KMS-11 (cell line): ENCODE measurements at regions not wholly inside any gene's neighbourhood (a gene's known extent, or its start where the extent isn't known, plus 50 kb on each side); places are given as distances from the start of the nearest gene placed in this dataset.

Experiments used
- H2AFZ ChIP-seq: fragments of 200-600 bp; sonication (generic); 2 replicates; pipeline ENCODE4 v1.6.1; 2016; ENCODE audit warnings: antibody characterized with exemption, mixed run types, low read depth
- H3K27ac ChIP-seq: fragments of 200-600 bp; sonication (generic); 2 replicates; pipeline ENCODE4 v1.6.1; 2016; ENCODE audit warnings: mild to moderate bottlenecking, mixed run types
- H3K27me3 ChIP-seq: fragments of 200-600 bp; sonication (generic); 2 replicates; pipeline ENCODE4 v1.6.1; 2017; ENCODE audit warnings: mild to moderate bottlenecking, low read depth, mixed run types, moderate library complexity; ENCODE audit not compliant: insufficient read depth
- H3K36me3 ChIP-seq: fragments of 200-600 bp; sonication (generic); 2 replicates; pipeline ENCODE4 v1.6.1; 2017; ENCODE audit warnings: mild to moderate bottlenecking, mixed run types; ENCODE audit not compliant: insufficient read depth
- H3K4me1 ChIP-seq: fragments of 200-600 bp; sonication (generic); 2 replicates; pipeline ENCODE4 v1.6.1; 2016; ENCODE audit warnings: mild to moderate bottlenecking, low read depth, mixed run types; ENCODE audit not compliant: poor library complexity, severe bottlenecking
- H3K4me2 ChIP-seq: fragments of 200-600 bp; sonication (generic); 2 replicates; pipeline ENCODE4 v1.7.0; 2016; ENCODE audit warnings: mild to moderate bottlenecking, mixed run types
- H3K4me3 ChIP-seq: fragments of 200-600 bp; sonication (generic); IDR thresholded peaks from 2 replicates; pipeline ENCODE4 v1.6.1; 2017; ENCODE audit warnings: low read depth, low read length, mixed read lengths; ENCODE audit not compliant: insufficient read depth
- H3K79me2 ChIP-seq: fragments of 200-600 bp; sonication (generic); 2 replicates; pipeline ENCODE4 v1.6.1; 2016; ENCODE audit warnings: low read depth, mixed run types; ENCODE audit not compliant: insufficient read depth
- H3K9ac ChIP-seq: fragments of 200-600 bp; sonication (generic); 2 replicates; pipeline ENCODE4 v1.6.1; 2016; ENCODE audit warnings: mild to moderate bottlenecking, mixed run types
- H4K20me1 ChIP-seq: fragments of 200-600 bp; sonication (generic); 2 replicates; pipeline ENCODE4 v1.6.1; 2016; ENCODE audit warnings: mild to moderate bottlenecking, mixed run types; ENCODE audit not compliant: insufficient read depth
- TF ChIP-seq, protein P1 (sequence below): fragments of 200-600 bp; sonication (generic); conservative IDR thresholded peaks from 2 replicates; pipeline ENCODE4 v1.6.1; 2017; ENCODE audit warnings: low read depth, mild to moderate bottlenecking, antibody characterized with exemption, low read length, moderate library complexity, mixed read lengths

DNA sequence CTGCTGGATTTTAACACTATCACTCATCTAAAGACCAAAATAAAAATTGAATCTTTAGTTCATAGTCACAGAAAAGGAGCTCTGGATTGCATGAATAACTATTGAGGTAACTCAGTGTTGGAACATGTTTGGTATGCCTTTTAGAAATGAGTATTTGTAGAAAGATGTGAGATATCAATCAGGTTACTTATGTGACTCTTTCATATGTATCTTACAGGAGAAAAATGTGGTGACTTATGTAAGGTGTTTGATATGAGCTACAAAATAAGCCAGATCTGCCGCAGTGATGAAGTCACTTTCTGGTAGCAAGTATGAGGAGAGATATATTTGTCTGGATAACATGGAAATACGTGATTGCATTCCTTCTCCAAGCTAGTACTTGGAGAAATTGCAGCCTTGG lies 1653.3 kb upstream of the PCDH7 start:
- no peak overlapping the region for H3K27ac ChIP-seq
- no peak overlapping the region for H3K9ac ChIP-seq
- no peak overlapping the region for H3K4me2 ChIP-seq
- no peaks in the 10 kb centered on the region for H3K79me2 ChIP-seq
- no peaks in the 10 kb centered on the region for H3K27me3 ChIP-seq
- no peaks in the 10 kb centered on the region for H4K20me1 ChIP-seq
- H3K36me3 ChIP-seq, result no peaks in the 10 kb centered on the region
- H3K4me1 ChIP-seq, result no peaks in the 10 kb centered on the region
- no peak overlapping the region for H2AFZ ChIP-seq
- no peak overlapping the region for H3K4me3 ChIP-seq
- TF ChIP-seq, protein P1, sequence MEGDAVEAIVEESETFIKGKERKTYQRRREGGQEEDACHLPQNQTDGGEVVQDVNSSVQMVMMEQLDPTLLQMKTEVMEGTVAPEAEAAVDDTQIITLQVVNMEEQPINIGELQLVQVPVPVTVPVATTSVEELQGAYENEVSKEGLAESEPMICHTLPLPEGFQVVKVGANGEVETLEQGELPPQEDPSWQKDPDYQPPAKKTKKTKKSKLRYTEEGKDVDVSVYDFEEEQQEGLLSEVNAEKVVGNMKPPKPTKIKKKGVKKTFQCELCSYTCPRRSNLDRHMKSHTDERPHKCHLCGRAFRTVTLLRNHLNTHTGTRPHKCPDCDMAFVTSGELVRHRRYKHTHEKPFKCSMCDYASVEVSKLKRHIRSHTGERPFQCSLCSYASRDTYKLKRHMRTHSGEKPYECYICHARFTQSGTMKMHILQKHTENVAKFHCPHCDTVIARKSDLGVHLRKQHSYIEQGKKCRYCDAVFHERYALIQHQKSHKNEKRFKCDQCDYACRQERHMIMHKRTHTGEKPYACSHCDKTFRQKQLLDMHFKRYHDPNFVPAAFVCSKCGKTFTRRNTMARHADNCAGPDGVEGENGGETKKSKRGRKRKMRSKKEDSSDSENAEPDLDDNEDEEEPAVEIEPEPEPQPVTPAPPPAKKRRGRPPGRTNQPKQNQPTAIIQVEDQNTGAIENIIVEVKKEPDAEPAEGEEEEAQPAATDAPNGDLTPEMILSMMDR, result no peak

DNA sequence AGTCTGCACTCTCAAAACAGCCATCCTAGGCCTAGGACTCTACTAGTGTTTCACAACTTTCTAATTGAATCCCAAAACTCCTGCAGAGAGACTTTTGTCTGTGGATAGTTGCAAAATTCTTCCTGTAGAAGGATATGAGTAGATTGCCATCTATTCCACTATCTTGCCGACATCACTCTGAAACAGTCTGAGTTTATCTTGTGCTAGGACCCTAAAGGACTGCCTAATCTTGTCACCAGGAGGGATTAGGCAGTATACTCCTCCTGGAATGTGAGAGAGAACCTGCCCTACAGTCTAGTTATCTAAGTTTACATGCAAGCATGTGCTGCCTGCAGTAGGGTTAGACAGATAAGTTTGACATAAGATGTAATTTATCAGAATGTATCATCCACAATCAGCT lies 1646.6 kb upstream of the PCDH7 start:
- no peak overlapping the region for H3K4me2 ChIP-seq
- H4K20me1 ChIP-seq, result no peaks in the 10 kb centered on the region
- H3K4me1 ChIP-seq, result no peaks in the 10 kb centered on the region
- no peaks in the 10 kb centered on the region for H3K79me2 ChIP-seq
- no peak overlapping the region for H3K9ac ChIP-seq
- H3K27me3 ChIP-seq, result no peaks in the 10 kb centered on the region
- TF ChIP-seq, protein P1, result no peak
- H3K36me3 ChIP-seq, result no peaks in the 10 kb centered on the region
- H2AFZ ChIP-seq, result no peak overlapping the region
- H3K4me3 ChIP-seq, result no peak overlapping the region
- H3K27ac ChIP-seq, result no peak overlapping the region

DNA sequence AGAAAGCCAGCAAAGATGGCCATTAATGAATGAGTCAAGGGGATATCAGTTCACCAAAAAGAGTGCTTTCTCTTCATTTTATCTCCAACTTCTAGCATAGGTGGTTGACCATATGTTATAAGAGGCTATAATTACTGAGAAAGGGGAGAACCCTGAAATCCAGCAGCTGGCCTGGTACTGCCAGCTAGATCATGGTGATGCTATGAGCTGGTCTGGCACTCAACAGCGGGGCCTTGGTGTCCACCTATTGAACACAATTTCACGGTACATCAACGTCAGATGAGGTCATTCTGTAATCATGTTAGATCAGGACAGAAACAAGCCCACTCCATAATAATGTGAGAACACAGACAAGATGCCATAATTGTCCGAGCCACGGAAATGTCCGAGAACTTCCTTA lies 1644.8 kb upstream of the PCDH7 start:
- no peak overlapping the region for H3K9ac ChIP-seq
- TF ChIP-seq, protein P1, result no peak
- H3K79me2 ChIP-seq, result no peaks in the 10 kb centered on the region

DNA sequence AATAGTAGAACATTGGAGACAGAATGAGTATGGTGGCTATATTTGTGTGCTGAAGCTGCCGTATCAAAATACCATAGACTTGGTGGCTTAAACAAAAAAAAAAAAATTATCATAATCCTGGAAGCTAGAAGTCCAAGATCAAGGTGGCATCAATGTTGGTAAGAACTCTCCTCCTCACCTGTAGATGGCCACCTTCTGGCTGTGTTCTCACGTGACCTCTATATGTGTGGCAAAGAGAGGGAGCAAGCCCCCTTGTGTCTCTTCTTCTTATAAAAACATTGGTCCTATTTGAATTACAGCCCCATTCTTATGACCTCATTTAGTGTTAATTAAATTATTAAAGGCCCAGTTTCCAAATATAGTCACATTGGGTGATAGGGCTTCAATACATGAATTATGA lies 1640.9 kb upstream of the PCDH7 start:
- Histone ChIP-seq H3K4me3 (no peak overlapping the region), H3K36me3 (no peaks in the 10 kb centered on the region), H2AFZ (no peak overlapping the region), H3K27ac (no peak overlapping the region), H3K79me2 (no peaks in the 10 kb centered on the region), H3K9ac (no peak overlapping the region), H3K4me2 (no peak overlapping the region), H3K4me1 (no peaks in the 10 kb centered on the region), H3K27me3 (no peaks in the 10 kb centered on the region), H4K20me1 (no peaks in the 10 kb centered on the region)
- TF ChIP-seq, protein P1, result no peak

More for the DNA sequence above, 1644.8 kb upstream of the PCDH7 start:
- Histone ChIP-seq H3K4me3 (no peak overlapping the region), H3K27me3 (no peaks in the 10 kb centered on the region), H3K36me3 (no peaks in the 10 kb centered on the region), H3K4me1 (no peaks in the 10 kb centered on the region), H3K4me2 (no peak overlapping the region), H4K20me1 (no peaks in the 10 kb centered on the region), H2AFZ (no peak overlapping the region), H3K27ac (no peak overlapping the region)
